NB4 (cell line): ENCODE measurements at regions not wholly inside any gene's neighbourhood (a gene's known extent, or its start where the extent isn't known, plus 50 kb on each side); places are given as distances from the start of the nearest gene placed in this dataset.
"Not testable (repeated sequence)": the region's sequence is repeated elsewhere in the genome, so short reads cannot be mapped to it uniquely, and the experiment has no call there.

Experiments
- DNase-seq: peaks from one replicate; pipeline ENCODE4 v3.0.0; 2010; ENCODE audit warnings: low read depth
- H3K4me3 ChIP-seq: one replicate; pipeline ENCODE4 v1.5.1; 2011; ENCODE audit warnings: mild to moderate bottlenecking, low read depth, low read length, moderate library complexity
- CTCF ChIP-seq: IDR thresholded peaks from one replicate; pipeline ENCODE4 v1.5.1; 2012; ENCODE audit warnings: low read depth, low read length
- MAX ChIP-seq: IDR thresholded peaks from 2 replicates; pipeline ENCODE4 v1.6.1; 2011; ENCODE audit warnings: low read depth, low read length
- MYC ChIP-seq: IDR thresholded peaks from 2 replicates; pipeline ENCODE4 v1.6.1; 2011; ENCODE audit warnings: low read depth, low read length
- POLR2A ChIP-seq: IDR thresholded peaks from 2 replicates; pipeline ENCODE4 v1.6.1; 2011; ENCODE audit warnings: mild to moderate bottlenecking; ENCODE audit not compliant: insufficient read length; ENCODE audit errors: extremely low read depth

GRCh38 chr14:53252141-53252540, 99.0 kb upstream of the DDHD1 start:
- no peak overlapping the region for H3K4me3 ChIP-seq
- no peak for TF ChIP-seq POLR2A
- TF ChIP-seq MYC = no peak
- TF ChIP-seq MAX = no peak
- no peak for TF ChIP-seq CTCF

GRCh38 chr14:53249059-53249458, 95.9 kb upstream of the DDHD1 start:
- no peak for DNase-seq

More at GRCh38 chr14:53252141-53252540, 99.0 kb upstream of the DDHD1 start:
- DNase-seq = no peak

GRCh38 chr14:53247596-53248370, 94.7 kb upstream of the DDHD1 start:
- TF ChIP-seq MYC = no peak
- TF ChIP-seq MAX = no peak
- no peak for TF ChIP-seq CTCF
- TF ChIP-seq POLR2A = no peak
- H3K4me3 ChIP-seq = no peak overlapping the region
- DNase-seq = no peak

More at GRCh38 chr14:53249059-53249458, 95.9 kb upstream of the DDHD1 start:
- TF ChIP-seq CTCF (no peak), POLR2A (no peak), MAX (no peak), MYC (no peak)
- H3K4me3 ChIP-seq = no peak overlapping the region

- not testable (repeated sequence) for DNase-seq, H3K4me3 ChIP-seq
These were observed 89.8 kb upstream of the DDHD1 start for GRCh38 chr14:53242898-53243297.

GRCh38 chr14:53237488-53237887, 84.4 kb upstream of the DDHD1 start:
- H3K4me3 ChIP-seq = no peak overlapping the region
- no peak for DNase-seq
- no peak for TF ChIP-seq POLR2A
- TF ChIP-seq MAX = no peak
- TF ChIP-seq MYC = no peak
- TF ChIP-seq CTCF = no peak

- no peak overlapping the region for H3K4me3 ChIP-seq
- TF ChIP-seq CTCF = no peak
- DNase-seq = no peak
These were observed 83.6 kb upstream of the DDHD1 start for GRCh38 chr14:53236708-53237107.
